ENCODE measurements at regions not wholly inside any gene's neighbourhood (a gene's known extent, or its start where the extent isn't known, plus 50 kb on each side); places are given as distances from the start of the nearest gene placed in this dataset.

GRCh38 chr20:24147479-24147878 is 158.9 kb upstream of the GGTLC1 start:
- Histone ChIP-seq H3K27ac (no peak overlapping the region), H3K36me3 (no peaks in the 10 kb centered on the region), H3K27me3 (no peaks in the 10 kb centered on the region), H3K4me3 (no peak overlapping the region), H3K9me3 (peaks cover 0 to 3% (median 0%) of the 10 kb centered on the region in 11 donors), H3K4me1 (no peaks in the 10 kb centered on the region)
- DNase-seq (no peak), ATAC-seq (no peak)
- TF ChIP-seq CTCF (IDR thresholded peaks at IDR 0.05), result no peak
- 77 to 89% methylated on average over 5 of the region's 5 CpGs for WGBS, 2 donors
- intact Hi-C loops (cut with DNase I), result loop anchor here in 2 of 10 donors (10.0 kb wide), 2 partner anchors 53 to 63 kb away; no protein-coding TSS in a partner anchor

GRCh38 chr20:24146231-24146634 is 157.7 kb upstream of the GGTLC1 start:
- H3K9me3 ChIP-seq, result peaks cover 0 to 9% (median 0%) of the 10 kb centered on the region in 11 donors
- H3K27me3 ChIP-seq, result no peaks in the 10 kb centered on the region
- H3K4me1 ChIP-seq, result no peaks in the 10 kb centered on the region
- DNase-seq (no peak), ATAC-seq (no peak)
- no peak for TF ChIP-seq CTCF (IDR thresholded peaks at IDR 0.05)
- intact Hi-C loops (cut with DNase I), result loop anchor here in 2 of 10 donors (10.0 kb wide), 2 partner anchors 51 to 61 kb away; no protein-coding TSS in a partner anchor
- no peak overlapping the region for H3K4me3 ChIP-seq
- H3K36me3 ChIP-seq, result no peaks in the 10 kb centered on the region
- no peak overlapping the region for H3K27ac ChIP-seq

DNA sequence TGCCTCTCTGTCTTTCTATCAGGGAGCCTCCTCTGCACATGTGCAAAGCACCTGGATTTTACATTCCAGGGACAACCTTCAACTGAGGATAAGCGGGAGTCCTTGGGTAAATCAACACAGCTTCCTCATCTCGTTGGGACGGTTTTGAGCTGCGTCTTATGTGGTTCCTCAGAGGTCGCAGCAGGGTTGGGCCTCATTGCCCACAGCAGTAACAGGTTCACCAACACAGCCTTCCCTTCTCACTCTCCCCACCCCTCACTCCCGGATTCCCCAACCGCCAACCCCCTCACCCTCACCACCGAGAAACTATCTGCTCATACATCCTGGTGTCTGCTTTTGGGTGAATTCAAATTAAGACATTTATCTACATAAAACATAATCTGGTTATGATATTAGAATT is 155.8 kb upstream of the GGTLC1 start:
- Histone ChIP-seq H3K9me3 (peaks cover 0 to 12% (median 0%) of the 10 kb centered on the region in 11 donors), H3K27me3 (no peaks in the 10 kb centered on the region), H3K4me1 (no peaks in the 10 kb centered on the region), H3K27ac (no peak overlapping the region), H3K36me3 (no peaks in the 10 kb centered on the region), H3K4me3 (no peak overlapping the region)
- DNase-seq, result no peak
- ATAC-seq, result no peak
- intact Hi-C loops (cut with DNase I), result loop anchor here in 2 of 10 donors (10.0 kb wide), 2 partner anchors 50 to 60 kb away; no protein-coding TSS in a partner anchor
- TF ChIP-seq CTCF (IDR thresholded peaks at IDR 0.05), result no peak
- 76 to 80% methylated on average over 8 of the region's 8 CpGs for WGBS, 2 donors

DNA sequence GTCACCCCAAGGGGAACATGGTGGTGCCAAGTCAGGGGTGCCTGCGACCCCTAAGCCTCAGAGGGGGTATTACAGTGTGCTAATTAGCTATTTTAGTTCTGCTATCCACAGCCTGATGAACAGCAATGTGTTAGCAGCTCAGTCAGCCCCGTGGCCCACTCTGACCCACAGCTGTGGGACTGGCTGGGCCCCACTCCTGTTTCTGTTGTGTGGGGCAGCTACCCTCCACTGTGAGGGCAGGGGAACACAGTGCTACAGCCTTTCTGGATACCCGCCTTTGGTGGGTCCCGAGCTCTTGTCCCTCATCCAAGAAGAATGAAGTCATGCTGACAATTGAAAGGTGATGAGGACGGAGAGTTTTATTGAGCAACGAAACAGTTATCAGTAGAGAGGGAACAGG is 152.5 kb upstream of the GGTLC1 start:
- Histone ChIP-seq H3K4me1 (no peaks in the 10 kb centered on the region), H3K27me3 (no peaks in the 10 kb centered on the region), H3K27ac (no peak overlapping the region), H3K36me3 (no peaks in the 10 kb centered on the region), H3K9me3 (peaks cover 0 to 9% (median 0%) of the 10 kb centered on the region in 11 donors), H3K4me3 (no peak overlapping the region)
- DNase-seq, result no peak
- 79 to 86% methylated on average over 6 of the region's 6 CpGs for WGBS, 2 donors
- ATAC-seq, result no peak
- no peak for TF ChIP-seq CTCF (IDR thresholded peaks at IDR 0.05)
- intact Hi-C loops (cut with DNase I), result loop anchor here in 2 of 10 donors (10.0 kb wide), 2 partner anchors 46 to 56 kb away; no protein-coding TSS in a partner anchor

All from heart right ventricle (tissue), 16 donors.